KMS-11 (cell line): ENCODE measurements at regions not wholly inside any gene's neighbourhood (a gene's known extent, or its start where the extent isn't known, plus 50 kb on each side); places are given as distances from the start of the nearest gene placed in this dataset.
A peak's percentile ranks its signal among the peaks of the same experiment; 100 is the strongest.
"Not testable (repeated sequence)": the region's sequence is repeated elsewhere in the genome, so short reads cannot be mapped to it uniquely, and the experiment has no call there.

Experiments used
- H2AFZ ChIP-seq: fragments of 200-600 bp; sonication (generic); 2 replicates; pipeline ENCODE4 v1.6.1; 2016; ENCODE audit warnings: antibody characterized with exemption, mixed run types, low read depth
- H3K27ac ChIP-seq: fragments of 200-600 bp; sonication (generic); 2 replicates; pipeline ENCODE4 v1.6.1; 2016; ENCODE audit warnings: mild to moderate bottlenecking, mixed run types
- H3K27me3 ChIP-seq: fragments of 200-600 bp; sonication (generic); 2 replicates; pipeline ENCODE4 v1.6.1; 2017; ENCODE audit warnings: mild to moderate bottlenecking, low read depth, mixed run types, moderate library complexity; ENCODE audit not compliant: insufficient read depth
- H3K36me3 ChIP-seq: fragments of 200-600 bp; sonication (generic); 2 replicates; pipeline ENCODE4 v1.6.1; 2017; ENCODE audit warnings: mild to moderate bottlenecking, mixed run types; ENCODE audit not compliant: insufficient read depth
- H3K4me1 ChIP-seq: fragments of 200-600 bp; sonication (generic); 2 replicates; pipeline ENCODE4 v1.6.1; 2016; ENCODE audit warnings: mild to moderate bottlenecking, low read depth, mixed run types; ENCODE audit not compliant: poor library complexity, severe bottlenecking
- H3K4me2 ChIP-seq: fragments of 200-600 bp; sonication (generic); 2 replicates; pipeline ENCODE4 v1.7.0; 2016; ENCODE audit warnings: mild to moderate bottlenecking, mixed run types
- H3K4me3 ChIP-seq: fragments of 200-600 bp; sonication (generic); IDR thresholded peaks from 2 replicates; pipeline ENCODE4 v1.6.1; 2017; ENCODE audit warnings: low read depth, low read length, mixed read lengths; ENCODE audit not compliant: insufficient read depth
- H3K79me2 ChIP-seq: fragments of 200-600 bp; sonication (generic); 2 replicates; pipeline ENCODE4 v1.6.1; 2016; ENCODE audit warnings: low read depth, mixed run types; ENCODE audit not compliant: insufficient read depth
- H3K9ac ChIP-seq: fragments of 200-600 bp; sonication (generic); 2 replicates; pipeline ENCODE4 v1.6.1; 2016; ENCODE audit warnings: mild to moderate bottlenecking, mixed run types
- H4K20me1 ChIP-seq: fragments of 200-600 bp; sonication (generic); 2 replicates; pipeline ENCODE4 v1.6.1; 2016; ENCODE audit warnings: mild to moderate bottlenecking, mixed run types; ENCODE audit not compliant: insufficient read depth
- TF ChIP-seq, protein P1 (sequence below): fragments of 200-600 bp; sonication (generic); conservative IDR thresholded peaks from 2 replicates; pipeline ENCODE4 v1.6.1; 2017; ENCODE audit warnings: low read depth, mild to moderate bottlenecking, antibody characterized with exemption, low read length, moderate library complexity, mixed read lengths

DNA sequence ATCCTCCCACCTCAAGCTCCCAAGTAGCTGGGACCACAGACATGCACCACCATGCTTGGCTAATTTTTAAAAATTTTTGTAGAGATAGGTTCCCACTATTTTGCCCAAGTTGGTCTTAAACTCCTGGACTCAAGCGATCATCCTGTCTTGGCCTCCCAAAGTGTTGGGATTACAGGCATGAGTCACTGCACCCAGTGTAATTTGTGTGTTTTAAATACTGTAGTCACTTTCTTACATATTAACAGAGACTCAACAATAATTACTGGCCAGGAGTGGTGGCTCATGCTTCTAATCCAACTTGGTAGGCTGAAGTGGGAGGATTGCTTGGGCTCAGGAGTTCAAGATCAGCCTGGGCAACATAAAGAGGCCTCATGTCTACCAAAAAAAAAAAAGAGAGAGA, 293.0 kb downstream of the RDH14 start:
- Histone ChIP-seq H3K4me2 (no peak overlapping the region), H3K4me1 (no peaks in the 10 kb centered on the region), H2AFZ (no peak overlapping the region), H3K27me3 (no peaks in the 10 kb centered on the region), H4K20me1 (no peaks in the 10 kb centered on the region), H3K9ac (no peak overlapping the region), H3K4me3 (no peak overlapping the region), H3K27ac (no peak overlapping the region), H3K36me3 (no peaks in the 10 kb centered on the region), H3K79me2 (no peaks in the 10 kb centered on the region)
- TF ChIP-seq, protein P1, sequence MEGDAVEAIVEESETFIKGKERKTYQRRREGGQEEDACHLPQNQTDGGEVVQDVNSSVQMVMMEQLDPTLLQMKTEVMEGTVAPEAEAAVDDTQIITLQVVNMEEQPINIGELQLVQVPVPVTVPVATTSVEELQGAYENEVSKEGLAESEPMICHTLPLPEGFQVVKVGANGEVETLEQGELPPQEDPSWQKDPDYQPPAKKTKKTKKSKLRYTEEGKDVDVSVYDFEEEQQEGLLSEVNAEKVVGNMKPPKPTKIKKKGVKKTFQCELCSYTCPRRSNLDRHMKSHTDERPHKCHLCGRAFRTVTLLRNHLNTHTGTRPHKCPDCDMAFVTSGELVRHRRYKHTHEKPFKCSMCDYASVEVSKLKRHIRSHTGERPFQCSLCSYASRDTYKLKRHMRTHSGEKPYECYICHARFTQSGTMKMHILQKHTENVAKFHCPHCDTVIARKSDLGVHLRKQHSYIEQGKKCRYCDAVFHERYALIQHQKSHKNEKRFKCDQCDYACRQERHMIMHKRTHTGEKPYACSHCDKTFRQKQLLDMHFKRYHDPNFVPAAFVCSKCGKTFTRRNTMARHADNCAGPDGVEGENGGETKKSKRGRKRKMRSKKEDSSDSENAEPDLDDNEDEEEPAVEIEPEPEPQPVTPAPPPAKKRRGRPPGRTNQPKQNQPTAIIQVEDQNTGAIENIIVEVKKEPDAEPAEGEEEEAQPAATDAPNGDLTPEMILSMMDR, result no peak

DNA sequence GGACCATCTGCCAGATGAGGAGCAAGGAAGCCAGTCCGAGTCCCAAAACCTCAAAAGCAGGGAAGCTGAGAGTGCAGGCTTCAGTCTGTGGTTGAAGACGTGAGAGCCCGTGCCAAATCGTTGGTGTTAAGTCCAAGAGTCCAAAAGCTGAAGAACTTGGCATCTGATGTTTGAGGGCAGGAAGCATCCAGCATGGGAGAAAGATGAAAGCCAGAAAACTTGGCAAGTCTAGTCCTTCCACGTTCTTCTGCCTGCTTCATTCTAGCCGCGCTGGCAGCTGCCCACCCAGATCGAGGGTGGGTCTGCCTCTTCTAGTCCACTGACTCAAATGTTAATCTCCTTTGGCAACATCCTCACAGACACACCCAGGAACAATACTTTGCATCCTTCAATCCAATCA, 293.8 kb downstream of the RDH14 start:
- H3K36me3 ChIP-seq, H3K4me1 ChIP-seq, H3K27ac ChIP-seq, H3K9ac ChIP-seq, H3K4me3 ChIP-seq, H3K4me2 ChIP-seq, H3K27me3 ChIP-seq, H2AFZ ChIP-seq, H3K79me2 ChIP-seq, H4K20me1 ChIP-seq: not testable (repeated sequence)

GRCh38 chr2:18265614-18266586, 294.6 kb downstream of the RDH14 start:
- Histone ChIP-seq H3K27ac (no peak overlapping the region), H4K20me1 (no peaks in the 10 kb centered on the region), H3K4me3 (no peak overlapping the region), H3K79me2 (no peaks in the 10 kb centered on the region), H3K36me3 (no peaks in the 10 kb centered on the region), H3K4me2 (no peak overlapping the region), H3K9ac (no peak overlapping the region), H3K27me3 (no peaks in the 10 kb centered on the region), H2AFZ (no peak overlapping the region), H3K4me1 (no peaks in the 10 kb centered on the region)
- TF ChIP-seq, protein P1, result peak; percentile 27; the same call in 1 of the 2 replicates

GRCh38 chr2:18262601-18263000, 297.9 kb downstream of the RDH14 start:
- TF ChIP-seq, protein P1, result no peak
- H3K79me2 ChIP-seq, result no peaks in the 10 kb centered on the region
- H4K20me1 ChIP-seq, result no peaks in the 10 kb centered on the region
- H3K36me3 ChIP-seq, result no peaks in the 10 kb centered on the region
- H3K4me2 ChIP-seq, result no peak overlapping the region
- H3K27ac ChIP-seq, result no peak overlapping the region
- H3K4me1 ChIP-seq, result no peaks in the 10 kb centered on the region
- no peak overlapping the region for H2AFZ ChIP-seq
- no peak overlapping the region for H3K4me3 ChIP-seq
- H3K9ac ChIP-seq, result no peak overlapping the region
- no peaks in the 10 kb centered on the region for H3K27me3 ChIP-seq

- no peaks in the 10 kb centered on the region for H3K27me3 ChIP-seq
- H3K4me1 ChIP-seq, result no peaks in the 10 kb centered on the region
- H3K4me3 ChIP-seq, result no peak overlapping the region
- no peak overlapping the region for H3K4me2 ChIP-seq
- no peaks in the 10 kb centered on the region for H3K79me2 ChIP-seq
- H3K9ac ChIP-seq, result no peak overlapping the region
- H3K27ac ChIP-seq, result no peak overlapping the region
- TF ChIP-seq, protein P1, result no peak
- no peak overlapping the region for H2AFZ ChIP-seq
- H3K36me3 ChIP-seq, result no peaks in the 10 kb centered on the region
- H4K20me1 ChIP-seq, result no peaks in the 10 kb centered on the region
Measured at GRCh38 chr2:18253686-18254197, 306.7 kb downstream of the RDH14 start.
